ENCODE measurements at regions not wholly inside any gene's neighbourhood (a gene's known extent, or its start where the extent isn't known, plus 50 kb on each side); places are given as distances from the start of the nearest gene placed in this dataset.

DNA sequence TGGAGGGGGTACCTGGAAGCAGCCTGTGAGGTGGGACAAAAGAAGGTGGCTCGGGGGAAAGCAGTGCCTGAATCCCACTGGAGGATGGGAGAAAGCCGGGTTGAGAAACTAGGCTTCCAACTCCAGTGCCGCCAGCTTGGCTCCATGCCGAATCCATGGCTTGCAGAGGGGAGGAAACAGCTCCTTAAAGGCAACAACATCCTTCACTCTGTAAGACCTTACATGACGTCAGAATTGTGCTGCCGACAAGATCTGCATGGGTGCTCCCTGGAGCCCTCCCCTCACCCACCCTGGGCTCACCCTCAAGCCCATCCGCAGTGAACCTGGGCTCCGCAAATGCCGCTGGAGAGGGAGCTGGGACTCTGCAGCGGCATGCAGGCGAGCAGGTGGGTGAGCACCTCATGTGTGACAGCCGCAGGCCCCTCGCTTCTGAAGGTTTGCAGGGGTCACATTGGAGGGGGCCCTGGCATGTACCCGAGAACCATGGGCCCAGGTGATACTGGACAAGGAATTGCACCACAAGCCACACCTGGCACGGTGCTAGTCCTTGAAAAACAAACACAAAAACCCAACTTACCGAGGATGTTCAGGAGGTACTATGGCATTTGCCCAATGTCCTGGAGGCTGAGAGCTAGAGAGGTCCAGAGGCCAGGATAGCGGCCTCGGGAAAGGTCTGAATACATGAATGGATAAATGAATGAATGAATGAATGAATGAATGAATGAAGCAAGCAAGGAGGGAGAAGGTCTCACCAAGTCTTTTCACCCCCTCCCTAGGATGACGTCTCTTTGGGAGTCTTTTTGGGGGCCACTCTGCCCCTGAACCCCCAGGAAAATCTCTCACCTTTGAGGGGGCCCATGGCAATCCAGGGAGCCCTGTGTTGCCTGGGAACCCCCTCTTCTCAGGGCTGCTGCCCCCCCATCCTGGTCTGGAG, 238.6 kb upstream of the SHH start:
- ATAC-seq (ENCODE audit: low FRiP score in 2 of 2) = peak in 1 of 2 donors; percentile 25
- Histone ChIP-seq H3K9me3 (no peaks in the 10 kb centered on the region), H3K27me3 (no peaks in the 10 kb centered on the region), H3K4me3 (no peak overlapping the region), H3K27ac (no peak overlapping the region), H3K4me1 (no peaks in the 10 kb centered on the region), H3K36me3 (no peaks in the 10 kb centered on the region)
- DNase-seq = no peak
- WGBS, 2 donors = 88 to 95% methylated on average over 14 to 19 of the region's 19 CpGs
- no peak for TF ChIP-seq POLR2AphosphoS5 (IDR thresholded peaks at IDR 0.05)
- TF ChIP-seq EP300 (IDR thresholded peaks at IDR 0.05) = no peak
- no peak for TF ChIP-seq CTCF (IDR thresholded peaks at IDR 0.05)

DNA sequence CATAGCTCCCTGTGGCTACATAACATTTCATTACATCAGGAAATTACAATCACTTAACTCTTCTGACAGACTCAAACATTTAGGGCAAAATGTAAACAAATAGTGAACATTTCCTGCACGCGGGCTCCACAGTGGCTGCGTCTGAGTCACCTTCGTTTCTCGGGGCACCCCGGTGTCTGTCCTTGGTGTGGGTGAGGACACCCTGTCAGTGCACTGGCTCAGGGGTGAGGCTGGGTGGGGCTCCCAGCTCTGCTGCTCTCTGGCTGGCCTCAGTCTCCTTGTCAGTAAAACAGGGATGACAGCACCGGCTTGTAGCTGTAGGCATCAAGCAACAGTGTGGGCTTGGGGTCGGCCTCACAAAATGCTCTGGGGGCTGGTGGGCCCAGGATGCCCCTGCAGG, 237.1 kb upstream of the SHH start:
- peak in 1 of 2 donors; percentile 37 for DNase-seq
- WGBS, 2 donors = 55 to 73% methylated on average over 8 of the region's 8 CpGs
- no peak for ATAC-seq (ENCODE audit: low FRiP score in 2 of 2)
- Histone ChIP-seq H3K27ac (no peak overlapping the region), H3K36me3 (no peaks in the 10 kb centered on the region), H3K4me3 (no peak overlapping the region), H3K27me3 (no peaks in the 10 kb centered on the region), H3K9me3 (no peaks in the 10 kb centered on the region), H3K4me1 (no peaks in the 10 kb centered on the region)
- TF ChIP-seq EP300 (IDR thresholded peaks at IDR 0.05) = no peak
- no peak for TF ChIP-seq POLR2AphosphoS5 (IDR thresholded peaks at IDR 0.05)
- TF ChIP-seq POLR2A (IDR thresholded peaks at IDR 0.05) = no peak
- TF ChIP-seq CTCF (IDR thresholded peaks at IDR 0.05) = no peak

- Histone ChIP-seq H3K4me3 (no peak overlapping the region), H3K4me1 (no peaks in the 10 kb centered on the region), H3K36me3 (no peaks in the 10 kb centered on the region), H3K27ac (no peak overlapping the region), H3K9me3 (no peaks in the 10 kb centered on the region), H3K27me3 (no peaks in the 10 kb centered on the region)
- no peak for TF ChIP-seq EP300 (IDR thresholded peaks at IDR 0.05)
- no peak for TF ChIP-seq CTCF (IDR thresholded peaks at IDR 0.05)
- TF ChIP-seq POLR2AphosphoS5 (IDR thresholded peaks at IDR 0.05) = no peak
- no peak for TF ChIP-seq POLR2A (IDR thresholded peaks at IDR 0.05)
- ATAC-seq (ENCODE audit: low FRiP score in 2 of 2) (no peak), DNase-seq (no peak)
- WGBS, 2 donors = 88 to 94% methylated on average over 15 to 19 of the region's 19 CpGs
Measured at GRCh38 chr7:156046031-156046560, 233.8 kb upstream of the SHH start.

GRCh38 chr7:156043416-156044178, 231.3 kb upstream of the SHH start:
- TF ChIP-seq EP300 (IDR thresholded peaks at IDR 0.05) (no peak), POLR2AphosphoS5 (IDR thresholded peaks at IDR 0.05) (no peak), CTCF (IDR thresholded peaks at IDR 0.05) (no peak), POLR2A (IDR thresholded peaks at IDR 0.05) (no peak)
- whole genome bisulfite sequencing, 2 donors = 60 to 83% methylated on average over 17 to 26 of the region's 26 CpGs
- Histone ChIP-seq H3K4me1 (no peaks in the 10 kb centered on the region), H3K27ac (no peak overlapping the region), H3K27me3 (no peaks in the 10 kb centered on the region), H3K36me3 (no peaks in the 10 kb centered on the region), H3K9me3 (no peaks in the 10 kb centered on the region), H3K4me3 (no peak overlapping the region)
- no peak for DNase-seq
- ATAC-seq (ENCODE audit: low FRiP score in 2 of 2) = no peak

Measured in upper lobe of left lung (tissue), 6 donors.